ENCODE measurements at regions not wholly inside any gene's neighbourhood (a gene's known extent, or its start where the extent isn't known, plus 50 kb on each side); places are given as distances from the start of the nearest gene placed in this dataset.

DNA sequence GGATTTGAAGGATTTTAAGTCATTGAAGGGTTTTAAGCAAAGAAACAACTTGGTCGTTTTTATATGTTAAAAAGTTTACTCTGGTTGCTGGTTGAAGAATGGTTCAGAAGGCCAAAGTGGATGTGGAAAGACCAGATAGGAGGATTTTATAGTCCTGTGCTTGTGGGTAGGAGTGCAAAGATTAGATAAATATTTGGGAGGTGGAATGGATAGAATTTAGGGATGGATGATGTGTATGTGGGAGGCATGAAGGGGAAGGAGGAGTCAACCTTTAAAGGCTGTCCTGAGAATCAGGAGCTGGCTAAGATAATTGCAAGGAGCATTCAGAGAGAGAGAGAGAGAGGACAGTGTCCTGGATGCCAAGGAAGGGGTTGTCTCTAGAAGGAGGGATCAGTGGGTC, 190.1 kb upstream of the SPRED2 start:
- TF ChIP-seq, protein P1, sequence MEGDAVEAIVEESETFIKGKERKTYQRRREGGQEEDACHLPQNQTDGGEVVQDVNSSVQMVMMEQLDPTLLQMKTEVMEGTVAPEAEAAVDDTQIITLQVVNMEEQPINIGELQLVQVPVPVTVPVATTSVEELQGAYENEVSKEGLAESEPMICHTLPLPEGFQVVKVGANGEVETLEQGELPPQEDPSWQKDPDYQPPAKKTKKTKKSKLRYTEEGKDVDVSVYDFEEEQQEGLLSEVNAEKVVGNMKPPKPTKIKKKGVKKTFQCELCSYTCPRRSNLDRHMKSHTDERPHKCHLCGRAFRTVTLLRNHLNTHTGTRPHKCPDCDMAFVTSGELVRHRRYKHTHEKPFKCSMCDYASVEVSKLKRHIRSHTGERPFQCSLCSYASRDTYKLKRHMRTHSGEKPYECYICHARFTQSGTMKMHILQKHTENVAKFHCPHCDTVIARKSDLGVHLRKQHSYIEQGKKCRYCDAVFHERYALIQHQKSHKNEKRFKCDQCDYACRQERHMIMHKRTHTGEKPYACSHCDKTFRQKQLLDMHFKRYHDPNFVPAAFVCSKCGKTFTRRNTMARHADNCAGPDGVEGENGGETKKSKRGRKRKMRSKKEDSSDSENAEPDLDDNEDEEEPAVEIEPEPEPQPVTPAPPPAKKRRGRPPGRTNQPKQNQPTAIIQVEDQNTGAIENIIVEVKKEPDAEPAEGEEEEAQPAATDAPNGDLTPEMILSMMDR (IDR thresholded peaks at IDR 0.05): no peak
- TF ChIP-seq TCF7L2 (IDR thresholded peaks at IDR 0.05; ENCODE audit: low read depth, low read length) (no peak), POLR2AphosphoS5 (IDR thresholded peaks at IDR 0.05; ENCODE audit: low read depth, low read length) (no peak), SIN3A (IDR thresholded peaks at IDR 0.05; ENCODE audit: borderline replicate concordance, insufficient read depth, low read depth, low read length) (no peak)
- TF ChIP-seq, protein P2, sequence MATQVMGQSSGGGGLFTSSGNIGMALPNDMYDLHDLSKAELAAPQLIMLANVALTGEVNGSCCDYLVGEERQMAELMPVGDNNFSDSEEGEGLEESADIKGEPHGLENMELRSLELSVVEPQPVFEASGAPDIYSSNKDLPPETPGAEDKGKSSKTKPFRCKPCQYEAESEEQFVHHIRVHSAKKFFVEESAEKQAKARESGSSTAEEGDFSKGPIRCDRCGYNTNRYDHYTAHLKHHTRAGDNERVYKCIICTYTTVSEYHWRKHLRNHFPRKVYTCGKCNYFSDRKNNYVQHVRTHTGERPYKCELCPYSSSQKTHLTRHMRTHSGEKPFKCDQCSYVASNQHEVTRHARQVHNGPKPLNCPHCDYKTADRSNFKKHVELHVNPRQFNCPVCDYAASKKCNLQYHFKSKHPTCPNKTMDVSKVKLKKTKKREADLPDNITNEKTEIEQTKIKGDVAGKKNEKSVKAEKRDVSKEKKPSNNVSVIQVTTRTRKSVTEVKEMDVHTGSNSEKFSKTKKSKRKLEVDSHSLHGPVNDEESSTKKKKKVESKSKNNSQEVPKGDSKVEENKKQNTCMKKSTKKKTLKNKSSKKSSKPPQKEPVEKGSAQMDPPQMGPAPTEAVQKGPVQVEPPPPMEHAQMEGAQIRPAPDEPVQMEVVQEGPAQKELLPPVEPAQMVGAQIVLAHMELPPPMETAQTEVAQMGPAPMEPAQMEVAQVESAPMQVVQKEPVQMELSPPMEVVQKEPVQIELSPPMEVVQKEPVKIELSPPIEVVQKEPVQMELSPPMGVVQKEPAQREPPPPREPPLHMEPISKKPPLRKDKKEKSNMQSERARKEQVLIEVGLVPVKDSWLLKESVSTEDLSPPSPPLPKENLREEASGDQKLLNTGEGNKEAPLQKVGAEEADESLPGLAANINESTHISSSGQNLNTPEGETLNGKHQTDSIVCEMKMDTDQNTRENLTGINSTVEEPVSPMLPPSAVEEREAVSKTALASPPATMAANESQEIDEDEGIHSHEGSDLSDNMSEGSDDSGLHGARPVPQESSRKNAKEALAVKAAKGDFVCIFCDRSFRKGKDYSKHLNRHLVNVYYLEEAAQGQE (IDR thresholded peaks at IDR 0.05; ENCODE audit: insufficient read depth in 1 of 2, low read depth in 2 of 2, low read length in 1 of 2): no peak

Measured in Panc1 (cell line).